SU-DHL-6 (cell line): ENCODE measurements at regions not wholly inside any gene's neighbourhood (a gene's known extent, or its start where the extent isn't known, plus 50 kb on each side); places are given as distances from the start of the nearest gene placed in this dataset.

Experiments
- H2AFZ ChIP-seq: fragments of 200-600 bp; sonication (generic); 2 replicates; pipeline ENCODE4 v1.6.1; 2014; ENCODE audit warnings: low read depth, mild to moderate bottlenecking, moderate library complexity, mixed read lengths, antibody characterized with exemption, low read length; ENCODE audit not compliant: severe bottlenecking
- H3F3A ChIP-seq: fragments of 200-600 bp; shearing (Covaris generic); 2 replicates; pipeline ENCODE4 v1.6.0; 2016; ENCODE audit warnings: antibody characterized with exemption, mild to moderate bottlenecking; ENCODE audit not compliant: insufficient read depth
- H3K27ac ChIP-seq: fragments of 200-600 bp; sonication (generic); 2 replicates; pipeline ENCODE4 v1.5.1; 2016; ENCODE audit warnings: low read depth, mild to moderate bottlenecking, low read length, moderate library complexity, mixed read lengths
- H3K27me3 ChIP-seq: fragments of 200-600 bp; sonication (generic), shearing (Covaris generic); 2 replicates; pipeline ENCODE4 v1.6.0; 2014; ENCODE audit warnings: mild to moderate bottlenecking, low read length
- H3K36me3 ChIP-seq: fragments of 200-600 bp; sonication (generic); 2 replicates; pipeline ENCODE4 v1.6.1; 2014; ENCODE audit warnings: mild to moderate bottlenecking, low read length, mixed read lengths
- H3K4me2 ChIP-seq: fragments of 300-600, 200-600 bp; shearing (Covaris generic), sonication (generic); 2 replicates; pipeline ENCODE4 v1.6.0; 2014; ENCODE audit warnings: low read length, low read depth, mild to moderate bottlenecking; ENCODE audit not compliant: poor library complexity, severe bottlenecking
- H3K4me3 ChIP-seq: fragments of 200-600 bp; sonication (generic); 2 replicates; pipeline ENCODE4 v1.5.1; 2014; ENCODE audit warnings: antibody characterized with exemption, low read length, mild to moderate bottlenecking, mixed read lengths; ENCODE audit not compliant: insufficient read depth, poor library complexity, severe bottlenecking
- H3K79me2 ChIP-seq: fragments of 200-600 bp; sonication (generic); 2 replicates; pipeline ENCODE4 v1.6.1; 2014; ENCODE audit warnings: mild to moderate bottlenecking, low read length, moderate library complexity; ENCODE audit not compliant: insufficient read depth
- H3K9ac ChIP-seq: fragments of 200-600 bp; sonication (generic); 2 replicates; pipeline ENCODE4 v1.7.0; 2014; ENCODE audit warnings: mild to moderate bottlenecking, low read length
- H3K9me2 ChIP-seq: fragments of 200-600 bp; sonication (generic); replicated peaks from 2 replicates; pipeline ENCODE4 v1.6.1; 2014; ENCODE audit warnings: low read length; ENCODE audit not compliant: insufficient read depth
- H3K9me3 ChIP-seq: fragments of 200-600 bp; sonication (generic); 2 replicates; pipeline ENCODE4 v1.6.1; 2014; ENCODE audit warnings: low read length, mixed read lengths; ENCODE audit not compliant: insufficient read depth
- H4K20me1 ChIP-seq: fragments of 200-600 bp; sonication (generic); 2 replicates; pipeline ENCODE4 v1.6.1; 2014; ENCODE audit warnings: low read depth, mild to moderate bottlenecking, antibody characterized with exemption, low read length, moderate library complexity, mixed read lengths
- EZH2phosphoT487 ChIP-seq: fragments of 200-600 bp; sonication (generic), shearing (Covaris generic); conservative IDR thresholded peaks from 2 replicates; pipeline ENCODE4 v1.6.1; 2018; ENCODE audit warnings: mild to moderate bottlenecking, antibody characterized with exemption, low read length, moderate library complexity, mixed read lengths
- TF ChIP-seq, protein P1 (sequence below): fragments of 200-600 bp; sonication (generic); IDR thresholded peaks from one replicate; pipeline ENCODE4 v1.5.1; 2017; ENCODE audit warnings: antibody characterized with exemption, mild to moderate bottlenecking, low read length, moderate library complexity; ENCODE audit not compliant: insufficient read depth, poor library complexity, severe bottlenecking

DNA sequence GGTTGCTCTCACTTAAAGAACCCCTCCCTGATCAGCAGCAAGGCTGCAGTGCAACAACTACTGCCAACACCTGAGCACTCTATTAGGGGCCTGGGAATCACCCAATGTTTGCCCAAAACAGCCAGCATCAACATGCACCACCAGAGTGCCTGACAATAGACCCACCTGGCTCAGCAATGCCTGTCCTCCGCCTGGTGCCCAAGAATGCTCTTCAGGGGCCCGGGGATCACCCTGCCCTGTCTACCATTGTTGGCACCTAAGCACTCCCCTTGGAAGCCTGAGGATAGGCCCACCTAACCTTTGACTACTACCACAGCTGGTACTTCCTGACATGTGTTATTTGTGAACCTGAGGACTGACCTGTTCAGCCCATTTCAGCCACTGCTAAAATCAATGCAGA, 1363.1 kb upstream of the PRR20A start:
- H3K36me3 ChIP-seq, result no peaks in the 10 kb centered on the region
- H3F3A ChIP-seq, result no peaks in the 10 kb centered on the region
- H4K20me1 ChIP-seq, result no peaks in the 10 kb centered on the region
- no peak overlapping the region for H3K27ac ChIP-seq
- H3K79me2 ChIP-seq, result no peaks in the 10 kb centered on the region
- no peaks in the 10 kb centered on the region for H3K9me2 ChIP-seq
- H3K9me3 ChIP-seq, result 0 out of 2 replicates have a peak, but pooled peaks cover 8% of the 10 kb centered on the region
- TF ChIP-seq, protein P1, sequence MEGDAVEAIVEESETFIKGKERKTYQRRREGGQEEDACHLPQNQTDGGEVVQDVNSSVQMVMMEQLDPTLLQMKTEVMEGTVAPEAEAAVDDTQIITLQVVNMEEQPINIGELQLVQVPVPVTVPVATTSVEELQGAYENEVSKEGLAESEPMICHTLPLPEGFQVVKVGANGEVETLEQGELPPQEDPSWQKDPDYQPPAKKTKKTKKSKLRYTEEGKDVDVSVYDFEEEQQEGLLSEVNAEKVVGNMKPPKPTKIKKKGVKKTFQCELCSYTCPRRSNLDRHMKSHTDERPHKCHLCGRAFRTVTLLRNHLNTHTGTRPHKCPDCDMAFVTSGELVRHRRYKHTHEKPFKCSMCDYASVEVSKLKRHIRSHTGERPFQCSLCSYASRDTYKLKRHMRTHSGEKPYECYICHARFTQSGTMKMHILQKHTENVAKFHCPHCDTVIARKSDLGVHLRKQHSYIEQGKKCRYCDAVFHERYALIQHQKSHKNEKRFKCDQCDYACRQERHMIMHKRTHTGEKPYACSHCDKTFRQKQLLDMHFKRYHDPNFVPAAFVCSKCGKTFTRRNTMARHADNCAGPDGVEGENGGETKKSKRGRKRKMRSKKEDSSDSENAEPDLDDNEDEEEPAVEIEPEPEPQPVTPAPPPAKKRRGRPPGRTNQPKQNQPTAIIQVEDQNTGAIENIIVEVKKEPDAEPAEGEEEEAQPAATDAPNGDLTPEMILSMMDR, result no peak
- no peak for TF ChIP-seq EZH2phosphoT487
- H3K4me3 ChIP-seq, result no peak overlapping the region
- no peak overlapping the region for H2AFZ ChIP-seq
- H3K9ac ChIP-seq, result no peak overlapping the region
- H3K27me3 ChIP-seq, result no peaks in the 10 kb centered on the region
- no peak overlapping the region for H3K4me2 ChIP-seq

DNA sequence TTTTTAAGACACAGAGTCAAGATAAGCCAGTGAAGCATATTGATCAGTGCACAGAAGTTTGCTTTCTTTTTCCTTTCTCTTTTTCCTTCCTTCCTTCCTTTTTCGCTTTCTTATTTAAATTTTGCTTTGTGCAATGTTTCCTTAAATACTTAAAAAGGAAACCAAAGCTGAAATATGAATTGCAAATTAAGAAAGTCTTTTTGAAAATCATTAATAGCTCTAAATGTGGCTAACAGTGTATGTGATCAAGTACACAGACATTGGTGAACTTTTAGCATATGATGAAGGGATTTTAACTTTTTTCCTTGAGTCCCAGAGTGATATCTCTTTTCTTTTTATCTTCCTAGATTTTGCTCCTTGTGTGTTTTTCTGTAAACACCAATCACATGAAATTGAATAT, 1356.9 kb upstream of the PRR20A start:
- Histone ChIP-seq H3F3A (no peaks in the 10 kb centered on the region), H2AFZ (no peak overlapping the region), H3K4me2 (no peak overlapping the region), H3K27me3 (no peaks in the 10 kb centered on the region), H4K20me1 (no peaks in the 10 kb centered on the region), H3K79me2 (no peaks in the 10 kb centered on the region), H3K9ac (no peak overlapping the region), H3K27ac (no peak overlapping the region), H3K9me2 (no peaks in the 10 kb centered on the region), H3K36me3 (no peaks in the 10 kb centered on the region), H3K9me3 (no peaks in the 10 kb centered on the region; the same call in 1 of the 2 replicates), H3K4me3 (no peak overlapping the region)
- no peak for TF ChIP-seq EZH2phosphoT487
- TF ChIP-seq, protein P1, result no peak

DNA sequence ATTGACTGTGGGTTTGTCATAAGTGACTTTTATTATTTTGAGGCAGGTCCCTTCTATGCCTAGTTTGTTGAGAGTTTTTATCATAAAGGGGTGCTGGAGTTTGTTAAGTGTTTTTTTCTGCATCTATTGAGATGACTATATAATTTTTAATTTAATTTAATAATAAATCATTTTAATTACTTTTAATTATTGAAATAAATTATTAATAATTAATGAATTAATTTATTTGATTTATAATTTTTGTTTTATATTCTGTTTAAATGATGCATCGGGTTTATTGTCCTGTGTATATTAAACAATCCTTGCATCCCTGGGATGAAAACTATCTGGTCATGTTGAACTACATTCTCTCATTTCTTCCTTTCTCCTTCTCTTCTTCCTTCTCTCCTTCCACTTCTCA, 1352.2 kb upstream of the PRR20A start:
- H3K4me2 ChIP-seq, result no peak overlapping the region
- no peak overlapping the region for H3K27ac ChIP-seq
- no peaks in the 10 kb centered on the region; the same call in 1 of the 2 replicates for H3K9me3 ChIP-seq
- H2AFZ ChIP-seq, result no peak overlapping the region
- no peaks in the 10 kb centered on the region for H3K79me2 ChIP-seq
- H3K9me2 ChIP-seq, result no peaks in the 10 kb centered on the region
- H4K20me1 ChIP-seq, result no peaks in the 10 kb centered on the region
- H3K9ac ChIP-seq, result no peak overlapping the region
- H3K36me3 ChIP-seq, result no peaks in the 10 kb centered on the region
- no peaks in the 10 kb centered on the region for H3K27me3 ChIP-seq
- TF ChIP-seq, protein P1, result no peak
- no peak for TF ChIP-seq EZH2phosphoT487
- H3K4me3 ChIP-seq, result no peak overlapping the region
- no peaks in the 10 kb centered on the region for H3F3A ChIP-seq
